HG03064 (cell line): ENCODE measurements at regions not wholly inside any gene's neighbourhood (a gene's known extent, or its start where the extent isn't known, plus 50 kb on each side); places are given as distances from the start of the nearest gene placed in this dataset.

ENCODE experiments used
- ATAC-seq: cut with Tn5 transposase; IDR thresholded peaks from one replicate; pipeline ENCODE4 v1.9.1; 2021; ENCODE audit warnings: low read depth; ENCODE audit not compliant: unreplicated experiment

DNA sequence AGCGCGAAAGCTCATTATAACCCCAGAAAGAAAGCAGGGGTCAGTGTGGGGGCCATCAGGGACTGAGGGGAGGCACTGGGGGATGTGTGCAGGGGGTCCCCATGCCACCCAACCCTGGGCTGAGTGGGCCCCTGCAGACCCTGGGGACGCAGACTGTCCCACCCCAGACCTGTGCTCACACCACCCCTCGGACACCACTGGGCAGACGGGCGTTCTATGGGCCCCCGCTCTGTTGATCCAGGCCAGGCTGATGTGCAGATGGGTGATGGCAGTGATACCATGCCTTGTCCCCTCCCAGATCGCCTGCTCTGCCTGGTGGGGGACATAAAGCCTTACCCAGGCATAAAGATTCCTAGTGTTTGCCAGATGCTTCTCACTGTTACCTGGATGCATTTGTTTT is 259.7 kb upstream of the TLE3 start:
- ATAC-seq, result no peak

GRCh38 chr15:70356919-70357318 is 259.2 kb upstream of the TLE3 start:
- ATAC-seq, result no peak

- no peak for ATAC-seq
Measured at GRCh38 chr15:70356062-70356860, 258.5 kb upstream of the TLE3 start.

DNA sequence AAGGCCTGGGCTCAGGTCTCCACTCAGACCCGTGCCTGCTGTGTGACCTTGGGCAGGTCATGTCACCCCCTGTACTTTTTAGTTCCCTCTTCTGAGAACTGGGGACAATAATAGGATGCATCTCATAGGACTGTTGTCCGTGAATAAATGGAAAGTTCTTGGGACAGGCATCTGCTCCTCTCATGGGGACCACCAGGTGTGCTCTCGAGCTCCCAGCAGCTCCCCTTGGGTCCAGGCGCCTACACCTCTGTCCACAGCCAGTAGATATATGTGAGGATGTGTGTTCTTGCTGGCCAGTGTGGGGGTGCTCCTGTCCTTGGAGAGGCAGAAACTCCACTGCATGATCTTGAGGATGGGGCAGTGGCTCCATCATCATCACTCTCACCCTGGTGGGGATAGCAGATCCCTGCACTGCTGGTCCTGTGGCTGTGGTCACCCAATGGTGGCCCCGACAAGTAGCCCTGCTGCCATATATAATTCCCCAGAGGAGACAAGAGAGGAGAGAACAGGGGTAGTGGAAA is 257.6 kb upstream of the TLE3 start:
- ATAC-seq, result no peak

GRCh38 chr15:70354346-70354905 is 256.7 kb upstream of the TLE3 start:
- no peak for ATAC-seq

DNA sequence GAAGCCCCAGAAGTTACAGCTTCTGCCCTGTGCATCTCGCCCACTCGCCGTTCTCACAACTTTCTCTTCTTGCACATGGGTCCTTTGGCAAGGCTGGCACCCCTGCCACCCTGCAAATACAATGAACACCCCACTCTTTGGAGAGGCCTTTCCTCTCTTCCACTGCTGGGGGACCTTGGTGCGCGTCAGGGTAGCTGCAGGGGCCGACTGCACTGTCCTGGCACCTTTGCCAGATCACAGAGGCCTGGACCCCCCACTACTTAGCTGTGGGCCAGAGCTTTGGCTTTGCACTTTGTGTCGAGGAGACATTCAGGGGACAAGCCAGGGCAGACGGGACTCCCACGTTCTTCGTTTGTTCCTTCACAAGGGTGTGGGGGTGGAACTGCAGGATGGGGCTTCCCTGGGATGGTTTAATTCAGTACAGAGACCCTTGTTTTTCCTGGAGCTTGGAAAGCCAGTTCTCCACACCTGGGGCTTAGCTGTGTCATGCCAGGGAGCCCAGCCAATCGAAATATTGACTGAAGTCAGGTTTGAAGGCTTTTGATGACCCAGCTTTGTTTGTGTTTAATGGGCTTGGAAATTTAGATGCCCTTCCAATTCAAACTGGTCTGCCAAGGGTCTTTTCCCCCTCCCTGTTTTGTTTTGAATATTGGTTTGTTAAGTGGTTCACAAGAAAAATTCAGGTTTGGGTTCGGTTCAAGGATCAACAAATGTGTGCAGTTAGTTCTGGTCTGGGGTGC is 256.1 kb upstream of the TLE3 start:
- ATAC-seq, result no peak

DNA sequence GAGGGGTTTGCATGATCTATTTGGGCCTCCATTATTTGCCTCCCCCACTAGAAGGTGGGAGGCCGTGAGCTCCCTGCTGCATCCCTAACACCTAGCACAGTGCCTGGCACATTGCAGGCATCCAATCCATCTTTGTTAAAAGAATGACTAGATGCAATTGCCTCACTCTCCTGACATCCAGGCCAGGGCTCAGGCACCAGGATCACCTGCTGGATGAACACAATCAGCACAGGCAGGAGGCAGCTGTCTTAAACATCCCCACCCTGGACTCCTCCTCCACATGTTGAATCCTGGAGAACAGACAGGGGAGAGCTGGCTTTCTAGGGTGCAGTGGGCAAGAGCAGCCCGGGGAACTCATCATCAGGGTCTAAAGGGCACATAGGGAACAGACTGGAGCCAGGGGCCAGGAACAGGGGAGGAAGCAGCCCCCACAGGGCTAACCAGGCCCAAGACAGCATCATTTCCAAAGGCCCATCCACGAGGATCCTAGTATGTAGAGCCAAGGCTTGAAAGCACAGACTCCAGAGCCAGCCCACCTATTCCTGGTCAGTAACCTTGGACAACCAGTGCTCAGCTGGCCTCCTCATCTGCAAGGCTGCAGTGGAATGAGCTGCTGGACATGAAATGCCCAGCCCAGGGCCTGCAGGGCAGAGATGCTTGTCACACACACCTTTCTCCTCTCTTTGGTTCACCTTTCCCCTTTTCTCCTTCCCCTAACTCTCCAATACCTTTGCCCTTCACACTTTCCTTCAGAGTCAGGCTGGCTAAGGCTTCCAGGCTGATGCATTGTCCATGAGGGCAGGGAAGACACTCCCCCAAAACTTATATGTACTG is 254.4 kb upstream of the TLE3 start:
- no peak for ATAC-seq

DNA sequence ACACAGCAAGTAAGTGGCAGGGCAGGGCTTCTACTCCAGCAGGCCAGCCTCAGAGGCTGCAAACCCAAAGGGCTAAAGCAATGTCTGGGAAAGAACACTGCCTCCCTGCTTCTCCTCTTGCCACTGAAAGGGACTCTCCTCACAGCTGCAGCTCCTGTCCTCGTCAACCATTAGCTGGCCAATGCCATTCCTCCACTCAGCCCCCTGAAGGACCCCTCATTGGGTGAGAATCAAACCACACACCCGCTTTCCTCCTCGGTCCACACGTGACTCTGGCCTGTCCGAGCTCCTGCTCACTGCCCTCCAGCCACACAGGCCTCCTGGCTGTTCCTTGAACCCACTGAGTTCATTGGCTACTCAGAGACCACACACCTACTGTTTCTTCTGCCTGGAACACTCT is 253.7 kb upstream of the TLE3 start:
- ATAC-seq, result no peak

DNA sequence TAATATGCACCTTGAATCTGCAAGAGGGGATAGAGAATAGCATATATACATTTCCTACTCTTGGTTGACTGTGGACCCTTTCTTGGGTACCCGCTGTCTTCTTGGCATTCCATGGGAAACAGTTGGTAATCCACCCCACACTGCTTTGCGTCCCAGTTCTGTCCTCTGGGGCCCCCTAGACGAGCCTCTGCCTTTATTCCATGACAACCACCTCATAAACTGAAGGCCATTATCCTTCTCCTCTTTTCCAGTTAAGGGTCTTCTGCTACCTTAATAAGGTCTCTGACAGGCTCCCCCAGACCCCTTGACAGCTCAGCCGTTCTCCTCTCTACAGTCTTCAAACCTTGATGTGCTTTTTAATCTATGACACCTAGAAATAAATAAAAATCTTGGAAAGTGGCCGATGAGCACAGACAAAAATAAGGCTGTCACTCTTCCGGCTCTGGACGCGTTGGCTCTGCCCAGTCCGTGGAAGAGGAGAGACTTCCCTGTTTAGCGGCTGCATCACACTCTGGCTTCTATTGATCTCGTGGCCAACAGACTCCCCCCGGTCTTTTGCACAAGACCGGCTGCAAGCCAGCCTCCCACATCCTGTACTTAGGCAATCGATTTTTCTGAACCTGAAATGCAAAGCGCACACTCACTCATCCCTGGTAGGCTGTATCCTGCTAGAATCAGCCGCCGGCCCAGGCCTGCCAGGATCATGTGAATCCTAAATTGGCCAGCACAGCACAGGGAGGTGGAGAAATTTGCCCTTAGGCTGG is 251.0 kb upstream of the TLE3 start:
- ATAC-seq, result no peak

GRCh38 chr15:70348226-70348543 is 250.5 kb upstream of the TLE3 start:
- ATAC-seq, result no peak

DNA sequence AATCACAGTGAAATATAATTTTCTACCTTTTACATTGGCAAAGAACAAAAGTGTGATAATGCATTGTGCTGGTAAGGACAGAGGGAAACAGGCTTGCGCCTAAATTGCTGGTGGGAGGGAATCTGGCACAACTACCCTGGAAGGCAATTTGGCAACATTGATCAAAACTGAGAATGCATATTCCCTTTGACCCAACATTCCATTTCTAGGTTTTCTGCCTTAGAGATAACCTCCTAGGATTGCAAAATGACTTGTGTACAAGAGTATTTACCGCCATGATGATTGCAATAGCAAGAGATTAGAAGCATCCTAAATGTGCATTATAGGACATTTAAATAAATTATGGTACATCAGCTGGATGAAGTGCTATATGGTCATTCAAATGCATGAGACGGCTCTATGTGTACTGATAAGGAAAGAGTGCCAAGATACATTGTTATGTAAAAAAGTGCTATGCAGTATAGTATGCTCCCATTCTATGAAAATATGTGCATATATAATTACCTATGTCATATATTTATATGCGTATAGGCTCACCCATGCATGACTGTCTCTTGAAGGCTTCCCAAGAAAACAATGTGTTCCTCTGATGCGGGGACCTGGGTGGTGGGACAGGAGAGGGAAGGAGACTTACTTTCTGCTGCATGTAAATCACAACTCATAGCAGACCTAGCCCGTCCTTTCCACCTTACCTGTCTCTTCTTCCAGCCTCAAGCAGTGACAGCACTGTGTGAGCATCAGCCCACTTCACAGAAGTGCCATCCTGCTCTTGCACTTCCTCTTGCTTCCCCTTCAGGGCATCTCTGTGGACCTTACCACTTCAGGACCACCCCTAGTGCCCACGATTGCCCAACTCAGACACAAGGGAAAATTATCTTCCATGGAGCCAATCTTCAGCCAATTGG is 249.9 kb upstream of the TLE3 start:
- no peak for ATAC-seq

DNA sequence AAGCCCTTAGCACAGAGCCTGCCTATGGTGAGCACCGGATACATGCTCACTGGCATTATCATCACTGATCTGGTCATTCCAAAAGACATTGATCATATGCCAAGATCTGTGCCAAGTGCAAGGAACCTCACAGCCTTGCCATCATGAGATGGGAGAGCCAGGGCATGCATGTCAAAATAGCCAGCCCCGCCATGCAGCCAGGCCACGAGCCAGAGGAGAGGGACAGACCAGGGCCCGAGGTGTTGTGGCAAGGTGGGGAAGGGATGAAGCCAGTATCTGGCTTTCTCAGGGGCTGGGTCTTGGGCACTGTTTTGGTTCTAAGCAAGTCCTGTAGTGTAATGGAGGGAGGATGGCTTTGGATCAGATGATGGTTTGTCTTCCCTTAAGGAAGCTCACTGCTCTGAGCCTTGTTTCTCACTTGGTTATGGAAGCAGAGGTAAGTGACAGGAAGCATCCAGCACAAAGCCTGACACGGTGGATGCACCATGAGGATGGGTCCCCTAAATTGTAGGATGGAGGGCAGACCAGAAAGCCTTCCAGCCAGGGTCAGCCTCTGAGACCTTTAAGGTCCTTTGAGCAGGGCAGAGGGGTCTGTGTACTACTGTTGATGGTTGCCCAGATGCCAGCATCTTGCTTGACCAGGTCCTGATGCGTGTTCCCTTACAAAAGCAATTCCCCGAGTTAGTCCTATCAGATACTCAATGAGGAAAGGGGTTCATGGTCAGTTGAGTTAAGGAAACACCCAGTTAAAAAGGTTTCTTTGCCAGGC is 247.7 kb upstream of the TLE3 start:
- no peak for ATAC-seq

GRCh38 chr15:70344666-70345065 is 246.9 kb upstream of the TLE3 start:
- no peak for ATAC-seq

DNA sequence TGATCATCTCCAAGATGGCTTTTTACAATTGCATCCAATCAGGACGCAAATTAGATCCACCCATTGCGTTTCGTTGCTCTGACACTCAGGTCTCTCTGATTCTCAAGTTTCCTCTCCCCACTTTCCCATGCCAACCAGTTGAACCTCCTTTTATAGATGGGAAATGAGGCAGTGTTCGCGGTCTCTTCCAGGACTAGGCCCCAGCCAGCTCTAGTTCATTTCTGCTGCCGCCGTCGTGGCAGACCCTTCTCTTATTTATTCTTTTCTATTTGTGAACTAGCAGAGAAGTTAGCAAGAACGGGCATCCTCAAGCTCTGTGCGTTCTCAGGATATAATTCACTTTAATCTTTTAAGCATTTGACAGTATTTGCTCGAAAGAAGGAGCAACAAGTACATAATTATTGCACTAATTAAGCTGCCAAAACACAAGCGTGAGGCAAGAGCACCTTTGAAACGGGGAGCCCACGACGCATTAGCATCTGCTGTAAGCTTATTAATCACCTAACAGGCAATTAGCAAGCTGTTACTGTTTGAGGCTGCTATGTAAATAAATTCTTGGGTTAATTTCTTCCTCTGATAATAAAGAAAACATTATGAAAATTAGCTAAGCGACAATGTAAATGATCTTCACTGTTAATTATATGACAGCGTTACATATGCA is 246.4 kb upstream of the TLE3 start:
- ATAC-seq, result no peak

DNA sequence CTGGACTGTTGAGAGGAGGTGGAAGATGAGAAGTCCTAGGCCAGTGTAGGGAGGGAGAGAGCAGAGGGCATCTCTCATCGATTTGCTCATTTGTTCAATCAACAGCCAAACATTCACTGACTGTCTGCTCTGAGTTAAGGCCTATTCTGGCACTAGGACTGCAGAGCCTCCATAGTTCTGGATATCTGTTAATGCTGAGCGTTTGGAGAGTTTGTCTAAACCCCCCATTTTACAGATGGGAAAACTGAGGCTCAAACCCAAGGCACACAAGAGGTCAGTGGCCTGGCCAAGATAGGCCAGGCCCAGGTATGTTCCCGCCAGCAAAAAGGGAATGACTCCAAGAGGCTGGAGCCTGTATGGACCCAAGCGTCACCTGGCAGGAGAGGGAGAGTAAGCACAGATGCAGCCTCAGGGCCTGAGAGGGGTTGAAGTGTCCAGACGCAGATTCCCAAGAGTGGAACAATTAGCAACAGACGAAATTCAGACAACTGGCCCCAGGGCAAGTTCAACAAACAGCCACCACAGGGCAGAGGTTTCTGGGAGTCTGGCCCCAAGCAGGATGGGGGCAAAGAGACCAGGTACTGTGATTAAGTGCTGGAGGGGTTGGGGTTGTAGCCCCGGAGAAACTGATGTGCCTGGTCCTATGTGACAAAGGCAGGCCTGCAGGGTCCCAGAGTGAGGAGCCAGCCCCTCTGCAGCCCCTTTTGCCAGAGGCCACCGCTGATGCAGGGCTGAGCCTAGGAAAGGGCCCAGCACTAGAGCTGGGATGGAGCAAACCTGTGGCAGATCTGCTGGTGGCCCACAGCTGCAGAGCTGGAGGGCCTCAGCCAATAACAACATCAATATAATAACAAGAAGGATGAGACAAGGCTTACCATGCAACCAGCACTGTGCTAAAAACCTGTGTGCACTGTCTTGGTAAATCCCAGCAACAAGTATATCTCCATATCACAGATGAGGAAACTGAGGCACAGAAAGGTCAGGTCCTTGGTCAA is 245.1 kb upstream of the TLE3 start:
- no peak for ATAC-seq

- no peak for ATAC-seq
Measured at GRCh38 chr15:70342141-70342540, 244.4 kb upstream of the TLE3 start.

DNA sequence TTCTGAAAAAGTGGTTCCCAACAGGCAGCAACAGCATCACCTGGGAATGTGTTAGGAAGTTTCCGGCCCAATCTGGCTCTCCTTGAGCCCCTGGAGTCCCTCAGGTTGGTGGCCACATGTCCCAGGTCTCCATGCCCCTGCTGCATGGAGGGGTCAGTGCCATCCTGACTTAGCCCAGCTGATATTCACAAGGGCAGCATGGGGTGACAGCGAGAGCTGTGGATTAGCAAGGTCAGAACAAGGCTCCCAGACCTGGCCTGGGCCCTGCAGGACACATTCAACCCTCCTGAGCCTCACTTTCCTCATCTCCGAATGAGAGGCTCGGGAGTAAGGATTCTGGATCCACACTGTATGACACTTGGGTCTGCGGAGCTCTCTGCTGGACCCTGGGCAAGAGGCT is 243.8 kb upstream of the TLE3 start:
- no peak for ATAC-seq
